ENCODE measurements at regions not wholly inside any gene's neighbourhood (a gene's known extent, or its start where the extent isn't known, plus 50 kb on each side); places are given as distances from the start of the nearest gene placed in this dataset.

GRCh38 chr18:28858248-28858647 lies 681.3 kb upstream of the CDH2 start:
- POLR2A ChIA-PET = no interaction called here
- Histone ChIP-seq H3K4me3 (ENCODE audit: control extremely low read depth in 1 of 5, extremely low read depth in 1 of 5, insufficient read depth in 1 of 5, low read depth in 2 of 5, low read length in 4 of 5) (no peak overlapping the region), H2AFZ (ENCODE audit: insufficient read depth, low read depth, low read length, poor library complexity, severe bottlenecking) (no peak overlapping the region), H3K9ac (ENCODE audit: low read length) (no peak overlapping the region), H3K4me1 (ENCODE audit: control insufficient read depth in 2 of 2, insufficient read depth in 2 of 2, low read length in 2 of 2) (no peaks in the 10 kb centered on the region), H3K4me2 (replicated peaks; ENCODE audit: low read depth, low read length, poor library complexity, severe bottlenecking) (no peak overlapping the region), H3K27me3 (replicated peaks in 1 of 4; ENCODE audit: control extremely low read depth in 1 of 4, control insufficient read depth in 3 of 4, insufficient read depth in 4 of 4, low read length in 3 of 4) (no peaks in the 10 kb centered on the region), H3K36me3 (replicated peaks in 1 of 2; ENCODE audit: control extremely low read depth in 1 of 2, control insufficient read depth in 1 of 2, extremely low read depth in 1 of 2, insufficient read depth in 2 of 2, low read length in 1 of 2) (no peaks in the 10 kb centered on the region), H3K9me3 (ENCODE audit: control extremely low read depth in 1 of 3, control insufficient read depth in 2 of 3, insufficient read depth in 1 of 3, low read length in 2 of 3) (peaks cover 0 to 2% (median 0%) of the 10 kb centered on the region in 3 donors), H3K27ac (ENCODE audit: low read length in 2 of 2) (no peak overlapping the region), H4K20me1 (ENCODE audit: control insufficient read depth, insufficient read depth, low read length, poor library complexity, severe bottlenecking) (no peaks in the 10 kb centered on the region), H3K79me2 (ENCODE audit: control insufficient read depth, insufficient read depth, low read length) (no peaks in the 10 kb centered on the region)
- WGBS (ENCODE audit: insufficient coverage) = no CpG with 5 or more reads among the region's 1 CpG
- no peak overlapping the region for H3K27ac Mint-ChIP-seq
- CTCF ChIA-PET = no interaction called here
- H3K9me3 Mint-ChIP-seq (ENCODE audit: insufficient read depth) = no peaks in the 10 kb centered on the region
- H3K4me3 Mint-ChIP-seq = no peak overlapping the region
- TF ChIP-seq CTCF (IDR thresholded peaks at IDR 0.05) = no peak
- TF ChIP-seq EZH2 (IDR thresholded peaks at IDR 0.05; ENCODE audit: borderline replicate concordance, insufficient read depth, low read depth, low read length, poor library complexity, severe bottlenecking) = no peak
- DNase-seq (no peak), ATAC-seq (ENCODE audit: low read depth) (no peak)
- intact Hi-C loops (cut with micrococcal nuclease) = loop anchor here (10.0 kb wide), 1 partner anchor 57 kb away; no protein-coding TSS in a partner anchor
- H3K4me1 Mint-ChIP-seq = no peaks in the 10 kb centered on the region
- no peaks in the 10 kb centered on the region for H3K27me3 Mint-ChIP-seq

- ATAC-seq (ENCODE audit: low read depth) (no peak), DNase-seq (no peak)
- H3K9me3 ChIP-seq (ENCODE audit: control extremely low read depth in 1 of 3, control insufficient read depth in 2 of 3, insufficient read depth in 1 of 3, low read length in 2 of 3) = peaks cover 0 to 2% (median 0%) of the 10 kb centered on the region in 3 donors
- WGBS (ENCODE audit: insufficient coverage) = 100% methylated on average over 1 of the region's 2 CpGs
- H3K9me3 Mint-ChIP-seq (ENCODE audit: insufficient read depth) = peaks cover 6% of the 10 kb centered on the region
- no peak for TF ChIP-seq CTCF (IDR thresholded peaks at IDR 0.05)
- TF ChIP-seq EZH2 (IDR thresholded peaks at IDR 0.05; ENCODE audit: borderline replicate concordance, insufficient read depth, low read depth, low read length, poor library complexity, severe bottlenecking) = no peak
- no peak overlapping the region for H3K9ac ChIP-seq (ENCODE audit: low read length)
- intact Hi-C loops (cut with micrococcal nuclease) = loop anchor here (10.0 kb wide), 1 partner anchor 59 kb away; no protein-coding TSS in a partner anchor
- H3K4me1 Mint-ChIP-seq = no peaks in the 10 kb centered on the region
- no peak overlapping the region for H3K27ac Mint-ChIP-seq
- H3K27me3 Mint-ChIP-seq = no peaks in the 10 kb centered on the region
- no peaks in the 10 kb centered on the region for H3K36me3 ChIP-seq (replicated peaks in 1 of 2; ENCODE audit: control extremely low read depth in 1 of 2, control insufficient read depth in 1 of 2, extremely low read depth in 1 of 2, insufficient read depth in 2 of 2, low read length in 1 of 2)
- no peaks in the 10 kb centered on the region for H4K20me1 ChIP-seq (ENCODE audit: control insufficient read depth, insufficient read depth, low read length, poor library complexity, severe bottlenecking)
- POLR2A ChIA-PET = no interaction called here
- no peaks in the 10 kb centered on the region for H3K79me2 ChIP-seq (ENCODE audit: control insufficient read depth, insufficient read depth, low read length)
- H3K4me1 ChIP-seq (ENCODE audit: control insufficient read depth in 2 of 2, insufficient read depth in 2 of 2, low read length in 2 of 2) = no peaks in the 10 kb centered on the region
- H3K4me3 ChIP-seq (ENCODE audit: control extremely low read depth in 1 of 5, extremely low read depth in 1 of 5, insufficient read depth in 1 of 5, low read depth in 2 of 5, low read length in 4 of 5) = no peak overlapping the region
- H3K27ac ChIP-seq (ENCODE audit: low read length in 2 of 2) = no peak overlapping the region
- H3K27me3 ChIP-seq (replicated peaks in 1 of 4; ENCODE audit: control extremely low read depth in 1 of 4, control insufficient read depth in 3 of 4, insufficient read depth in 4 of 4, low read length in 3 of 4) = no peaks in the 10 kb centered on the region
- H3K4me3 Mint-ChIP-seq = no peak overlapping the region
- CTCF ChIA-PET = no interaction called here
- no peak overlapping the region for H2AFZ ChIP-seq (ENCODE audit: insufficient read depth, low read depth, low read length, poor library complexity, severe bottlenecking)
- no peak overlapping the region for H3K4me2 ChIP-seq (replicated peaks; ENCODE audit: low read depth, low read length, poor library complexity, severe bottlenecking)
Measured at GRCh38 chr18:28855989-28856388, 679.1 kb upstream of the CDH2 start.

All from B cell (primary cell).